ENCODE measurements at regions not wholly inside any gene's neighbourhood (a gene's known extent, or its start where the extent isn't known, plus 50 kb on each side); places are given as distances from the start of the nearest gene placed in this dataset.
A peak's percentile ranks its signal among the peaks of the same experiment; 100 is the strongest.
"Not testable (repeated sequence)": the region's sequence is repeated elsewhere in the genome, so short reads cannot be mapped to it uniquely, and the experiment has no call there.

DNA sequence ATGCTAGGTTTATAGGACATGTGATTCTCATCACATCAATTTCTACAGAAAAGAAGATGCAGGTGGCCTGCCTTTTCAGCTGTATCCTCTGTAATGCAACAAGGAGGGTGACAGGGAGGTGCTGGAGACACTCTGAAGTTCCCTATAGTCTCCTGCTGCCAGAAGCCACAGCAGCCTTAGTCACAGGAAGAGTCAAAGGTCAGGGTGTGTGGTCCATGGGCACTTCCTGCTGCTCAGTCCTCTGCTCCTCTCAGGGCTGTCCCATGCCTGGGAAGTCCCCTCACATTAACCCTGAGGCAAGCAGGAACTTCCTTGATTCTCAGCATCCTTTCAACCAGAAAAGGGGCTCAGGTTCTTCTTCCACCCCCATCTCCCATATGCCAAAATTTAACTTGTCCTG lies 144.8 kb upstream of the FOXA2 start:
- peak; percentile 12 for DNase-seq
- Histone ChIP-seq H3K36me3 (replicated peaks) (no peaks in the 10 kb centered on the region), H3K4me3 (ENCODE audit: low read depth, low read length) (no peak overlapping the region), H3K27ac (no peak overlapping the region), H3K27me3 (replicated peaks) (no peaks in the 10 kb centered on the region)
- TF ChIP-seq CTCF (IDR thresholded peaks at IDR 0.05; ENCODE audit: low read depth, low read length, missing control alignments): no peak
- in situ Hi-C loops (cut with HindIII; ENCODE audit: low pct_ligation_motif_present, low sequenced_read_pairs): no loop called here

DNA sequence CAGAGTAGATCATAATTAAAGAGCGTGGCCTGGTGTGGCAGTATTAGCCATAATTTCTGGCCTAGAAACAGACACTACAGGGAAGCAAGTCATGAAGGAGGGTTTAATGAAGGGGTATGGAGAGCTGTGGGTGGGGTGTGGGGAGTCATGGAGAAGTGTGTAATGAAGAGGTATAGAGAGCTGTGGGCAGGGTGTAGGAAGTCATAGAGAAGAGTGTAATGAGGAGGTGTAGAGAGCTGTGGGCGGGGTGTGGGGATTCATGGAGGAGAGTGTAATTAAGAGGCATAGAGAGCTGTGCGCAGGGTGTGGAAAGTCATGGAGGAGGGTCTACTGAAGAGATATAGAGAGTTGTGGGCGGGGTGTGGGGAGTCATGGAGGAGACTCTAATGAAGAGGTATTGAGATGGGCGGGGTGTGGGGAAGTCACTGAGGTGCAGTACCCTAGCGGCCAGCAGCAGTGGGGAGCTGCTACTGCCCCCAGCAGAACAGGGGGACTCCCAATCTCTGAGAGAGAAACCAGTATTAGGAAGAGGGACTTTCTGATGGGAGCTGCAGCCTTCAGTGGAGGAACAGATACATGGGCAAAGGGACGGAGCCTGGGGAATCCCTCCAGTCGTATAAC lies 145.4 kb upstream of the FOXA2 start:
- no peak for DNase-seq
- in situ Hi-C loops (cut with HindIII; ENCODE audit: low pct_ligation_motif_present, low sequenced_read_pairs): no loop called here
- H3K27me3 ChIP-seq (replicated peaks): no peaks in the 10 kb centered on the region
- H3K4me3 ChIP-seq (ENCODE audit: low read depth, low read length): no peak overlapping the region
- H3K36me3 ChIP-seq (replicated peaks): no peaks in the 10 kb centered on the region
- no peak overlapping the region for H3K27ac ChIP-seq
- no peak for TF ChIP-seq CTCF (IDR thresholded peaks at IDR 0.05; ENCODE audit: low read depth, low read length, missing control alignments)

GRCh38 chr20:22732751-22733150 lies 148.4 kb upstream of the FOXA2 start:
- Histone ChIP-seq H3K27me3 (replicated peaks) (no peaks in the 10 kb centered on the region), H3K27ac (no peak overlapping the region), H3K36me3 (replicated peaks) (no peaks in the 10 kb centered on the region), H3K4me3 (ENCODE audit: low read depth, low read length) (no peak overlapping the region)
- no peak for DNase-seq
- TF ChIP-seq CTCF (IDR thresholded peaks at IDR 0.05; ENCODE audit: low read depth, low read length, missing control alignments): peak; percentile 11
- in situ Hi-C loops (cut with HindIII; ENCODE audit: low pct_ligation_motif_present, low sequenced_read_pairs): no loop called here

- peak; percentile 63 for TF ChIP-seq CTCF (IDR thresholded peaks at IDR 0.05; ENCODE audit: low read depth, low read length, missing control alignments)
- in situ Hi-C loops (cut with HindIII; ENCODE audit: low pct_ligation_motif_present, low sequenced_read_pairs); H3K4me3 ChIP-seq (ENCODE audit: low read depth, low read length); H3K36me3 ChIP-seq (replicated peaks); H3K27ac ChIP-seq; H3K27me3 ChIP-seq (replicated peaks): not testable (repeated sequence)
- DNase-seq: peak; percentile 39
Observed at GRCh38 chr20:22734946-22735647, 150.7 kb upstream of the FOXA2 start.

DNA sequence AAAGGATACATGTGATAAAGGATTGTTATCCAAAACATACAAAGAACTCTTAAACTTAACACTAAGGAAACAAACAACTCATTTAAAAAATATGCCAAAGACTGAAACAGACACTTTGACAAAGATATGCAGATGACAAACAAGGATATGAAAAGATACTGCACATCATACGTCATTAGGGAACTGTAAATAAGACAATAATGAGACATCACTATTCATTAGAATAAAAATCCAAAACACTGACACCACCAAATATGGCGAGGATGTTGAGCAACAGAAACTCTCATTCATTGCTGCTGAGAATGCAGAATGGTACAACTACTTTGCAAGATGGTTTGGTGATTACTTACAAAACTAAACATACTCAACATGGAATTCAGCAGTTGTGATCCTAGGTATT lies 156.5 kb upstream of the FOXA2 start:
- TF ChIP-seq CTCF (IDR thresholded peaks at IDR 0.05; ENCODE audit: low read depth, low read length, missing control alignments): no peak
- H3K27ac ChIP-seq: no peak overlapping the region
- no peaks in the 10 kb centered on the region for H3K27me3 ChIP-seq (replicated peaks)
- in situ Hi-C loops (cut with HindIII; ENCODE audit: low pct_ligation_motif_present, low sequenced_read_pairs): no loop called here
- DNase-seq: no peak
- no peaks in the 10 kb centered on the region for H3K36me3 ChIP-seq (replicated peaks)
- no peak overlapping the region for H3K4me3 ChIP-seq (ENCODE audit: low read depth, low read length)
